Osteoblast (primary cell): ENCODE measurements at regions not wholly inside any gene's neighbourhood (a gene's known extent, or its start where the extent isn't known, plus 50 kb on each side); places are given as distances from the start of the nearest gene placed in this dataset.
A peak's percentile ranks its signal among the peaks of the same experiment; 100 is the strongest.
"Not testable (repeated sequence)": the region's sequence is repeated elsewhere in the genome, so short reads cannot be mapped to it uniquely, and the experiment has no call there.

Experiments
- DNase-seq: peaks from one replicate; pipeline ENCODE4 v3.0.0; 2011; ENCODE audit warnings: low spot score, mixed read lengths; ENCODE audit not compliant: insufficient read length; ENCODE audit errors: missing footprints
- H2AFZ ChIP-seq: 2 replicates; pipeline ENCODE4 v1.6.0; 2011; ENCODE audit warnings: mild to moderate bottlenecking, low read length
- H3K27ac ChIP-seq: 2 replicates; pipeline ENCODE4 v1.5.1; 2011; ENCODE audit warnings: mild to moderate bottlenecking, low read depth, low read length, moderate library complexity
- H3K27me3 ChIP-seq: 2 replicates; pipeline ENCODE4 v1.6.0; 2012; ENCODE audit warnings: mild to moderate bottlenecking, control low read depth, inconsistent platforms, low read length, moderate library complexity; ENCODE audit not compliant: insufficient read depth
- H3K36me3 ChIP-seq: 2 replicates; pipeline ENCODE4 v1.5.1; 2011; ENCODE audit warnings: mild to moderate bottlenecking, low read length, control low read depth, moderate library complexity; ENCODE audit not compliant: insufficient read depth
- H3K4me1 ChIP-seq: 2 replicates; pipeline ENCODE4 v1.5.1; 2011; ENCODE audit warnings: mild to moderate bottlenecking, low read length, control low read depth, moderate library complexity; ENCODE audit not compliant: insufficient read depth
- H3K4me2 ChIP-seq: 2 replicates; pipeline ENCODE4 v1.6.0; 2011; ENCODE audit warnings: mild to moderate bottlenecking, low read length; ENCODE audit not compliant: insufficient read depth
- H3K4me3 ChIP-seq: fragments of 200-600 bp; sonication (generic); 3 replicates; pipeline ENCODE4 v1.5.1; 2012; ENCODE audit warnings: mild to moderate bottlenecking, low read length, inconsistent platforms; ENCODE audit not compliant: insufficient read depth
- H3K79me2 ChIP-seq: 2 replicates; pipeline ENCODE4 v1.6.0; 2012; ENCODE audit warnings: mild to moderate bottlenecking, low read length, control low read depth, inconsistent platforms; ENCODE audit not compliant: insufficient read depth
- H3K9me3 ChIP-seq: 2 replicates; pipeline ENCODE4 v1.5.1; 2011; ENCODE audit warnings: low read depth, low read length, control low read depth
- H4K20me1 ChIP-seq: 2 replicates; pipeline ENCODE4 v1.6.0; 2012; ENCODE audit warnings: mild to moderate bottlenecking, low read length, control low read depth; ENCODE audit not compliant: insufficient read depth
- TF ChIP-seq, protein P1 (sequence below): IDR thresholded peaks from 2 replicates; pipeline ENCODE4 v1.5.1; 2011; ENCODE audit warnings: mild to moderate bottlenecking, low read depth, low read length, moderate library complexity; ENCODE audit errors: extremely low read depth

GRCh38 chr7:57653262-57653830 is 203.4 kb downstream of the ZNF716 start:
- H3K79me2 ChIP-seq: no peaks in the 10 kb centered on the region
- no peaks in the 10 kb centered on the region for H4K20me1 ChIP-seq
- no peak overlapping the region for H3K4me3 ChIP-seq
- H3K4me2 ChIP-seq: no peak overlapping the region
- no peaks in the 10 kb centered on the region for H3K27me3 ChIP-seq
- H3K9me3 ChIP-seq: no peaks in the 10 kb centered on the region
- H3K36me3 ChIP-seq: no peaks in the 10 kb centered on the region
- TF ChIP-seq, protein P1, sequence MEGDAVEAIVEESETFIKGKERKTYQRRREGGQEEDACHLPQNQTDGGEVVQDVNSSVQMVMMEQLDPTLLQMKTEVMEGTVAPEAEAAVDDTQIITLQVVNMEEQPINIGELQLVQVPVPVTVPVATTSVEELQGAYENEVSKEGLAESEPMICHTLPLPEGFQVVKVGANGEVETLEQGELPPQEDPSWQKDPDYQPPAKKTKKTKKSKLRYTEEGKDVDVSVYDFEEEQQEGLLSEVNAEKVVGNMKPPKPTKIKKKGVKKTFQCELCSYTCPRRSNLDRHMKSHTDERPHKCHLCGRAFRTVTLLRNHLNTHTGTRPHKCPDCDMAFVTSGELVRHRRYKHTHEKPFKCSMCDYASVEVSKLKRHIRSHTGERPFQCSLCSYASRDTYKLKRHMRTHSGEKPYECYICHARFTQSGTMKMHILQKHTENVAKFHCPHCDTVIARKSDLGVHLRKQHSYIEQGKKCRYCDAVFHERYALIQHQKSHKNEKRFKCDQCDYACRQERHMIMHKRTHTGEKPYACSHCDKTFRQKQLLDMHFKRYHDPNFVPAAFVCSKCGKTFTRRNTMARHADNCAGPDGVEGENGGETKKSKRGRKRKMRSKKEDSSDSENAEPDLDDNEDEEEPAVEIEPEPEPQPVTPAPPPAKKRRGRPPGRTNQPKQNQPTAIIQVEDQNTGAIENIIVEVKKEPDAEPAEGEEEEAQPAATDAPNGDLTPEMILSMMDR: no peak
- no peaks in the 10 kb centered on the region for H3K4me1 ChIP-seq
- DNase-seq: peak; percentile 54
- no peak overlapping the region for H2AFZ ChIP-seq
- H3K27ac ChIP-seq: no peak overlapping the region

DNA sequence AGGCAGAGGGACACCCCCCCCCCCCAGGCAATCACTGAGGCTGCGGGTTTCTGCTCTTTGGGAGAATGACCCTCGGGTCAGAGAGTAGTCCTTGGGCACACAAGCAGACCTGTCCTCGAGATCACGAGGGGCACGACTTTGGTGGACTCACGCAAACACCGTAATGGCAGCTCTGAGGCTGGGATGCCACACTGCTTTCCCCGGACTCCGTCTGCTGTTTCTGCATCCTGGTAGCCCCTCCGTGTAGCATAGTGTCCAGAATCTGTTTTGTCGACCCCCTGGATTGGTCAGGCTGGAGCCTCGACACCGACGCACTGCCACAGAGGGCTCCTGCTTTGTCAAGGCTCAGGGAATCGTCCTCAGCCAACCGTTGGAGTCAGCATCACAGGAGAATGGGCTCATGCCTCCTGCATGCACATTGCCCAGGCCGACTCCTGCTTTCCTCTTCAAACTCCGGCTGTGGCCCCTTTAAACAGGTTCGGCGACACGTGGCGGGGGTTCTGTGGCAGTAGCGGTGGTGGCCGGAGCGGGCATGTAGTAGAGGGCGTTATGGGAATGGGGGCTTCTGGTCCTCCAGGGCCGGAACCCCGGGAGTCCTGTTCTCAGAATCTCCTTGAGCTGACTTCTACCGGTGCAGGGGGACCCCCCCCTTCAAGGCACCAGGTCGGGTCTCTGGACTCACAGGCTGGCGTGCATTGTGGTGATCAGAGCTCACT is 205.3 kb downstream of the ZNF716 start:
- H3K4me2 ChIP-seq, H3K4me1 ChIP-seq, DNase-seq, H3K27ac ChIP-seq, H2AFZ ChIP-seq, H3K4me3 ChIP-seq, H3K9me3 ChIP-seq, H3K36me3 ChIP-seq, H4K20me1 ChIP-seq, H3K79me2 ChIP-seq, H3K27me3 ChIP-seq: not testable (repeated sequence)

GRCh38 chr7:57659226-57659625 is 209.2 kb downstream of the ZNF716 start:
- H3K4me2 ChIP-seq, H3K9me3 ChIP-seq, H3K79me2 ChIP-seq, DNase-seq, H4K20me1 ChIP-seq, H3K27ac ChIP-seq, H3K36me3 ChIP-seq, H3K4me3 ChIP-seq, H2AFZ ChIP-seq, H3K4me1 ChIP-seq, H3K27me3 ChIP-seq: not testable (repeated sequence)

GRCh38 chr7:57676928-57677327 is 227.0 kb downstream of the ZNF716 start:
- not testable (repeated sequence) for DNase-seq, H4K20me1 ChIP-seq, H3K9me3 ChIP-seq, H3K27ac ChIP-seq, H3K36me3 ChIP-seq, H3K4me2 ChIP-seq, H3K4me1 ChIP-seq, H3K4me3 ChIP-seq, H3K27me3 ChIP-seq, H3K79me2 ChIP-seq, H2AFZ ChIP-seq

- Histone ChIP-seq H3K27ac (no peak overlapping the region), H3K27me3 (no peaks in the 10 kb centered on the region), H3K4me2 (no peak overlapping the region), H3K79me2 (no peaks in the 10 kb centered on the region), H3K4me1 (no peaks in the 10 kb centered on the region), H3K9me3 (no peaks in the 10 kb centered on the region), H4K20me1 (no peaks in the 10 kb centered on the region), H3K36me3 (no peaks in the 10 kb centered on the region), H3K4me3 (no peak overlapping the region), H2AFZ (no peak overlapping the region)
- TF ChIP-seq, protein P1: no peak
- DNase-seq: no peak
Observed at GRCh38 chr7:57685418-57685817, 235.4 kb downstream of the ZNF716 start.
